PC-3 (cell line): ENCODE measurements at regions not wholly inside any gene's neighbourhood (a gene's known extent, or its start where the extent isn't known, plus 50 kb on each side); places are given as distances from the start of the nearest gene placed in this dataset.

ENCODE experiments used
- CTCF ChIP-seq: fragments of 300-600 bp; sonication (generic); conservative IDR thresholded peaks from 2 replicates; pipeline ENCODE4 v1.5.1; 2017; ENCODE audit warnings: antibody characterized with exemption, low read depth, mild to moderate bottlenecking, low read length
- EZH2 ChIP-seq: fragments of 300-600 bp; sonication (generic); IDR thresholded peaks from one replicate; pipeline ENCODE4 v1.6.1; 2017; ENCODE audit warnings: antibody characterized with exemption, mild to moderate bottlenecking, low read length; ENCODE audit not compliant: unreplicated experiment

GRCh38 chr15:70411143-70411863, 313.6 kb upstream of the TLE3 start:
- no peak for TF ChIP-seq CTCF
- TF ChIP-seq EZH2: no peak
